ENCODE measurements at regions not wholly inside any gene's neighbourhood (a gene's known extent, or its start where the extent isn't known, plus 50 kb on each side); places are given as distances from the start of the nearest gene placed in this dataset.
"Not testable (repeated sequence)": the region's sequence is repeated elsewhere in the genome, so short reads cannot be mapped to it uniquely, and the experiment has no call there.

- DNase-seq (ENCODE audit: extremely low read depth, low read depth, low spot score), result no peak
Measured at GRCh38 chr2:15750822-15751329, 159.2 kb downstream of the DDX1 start.

DNA sequence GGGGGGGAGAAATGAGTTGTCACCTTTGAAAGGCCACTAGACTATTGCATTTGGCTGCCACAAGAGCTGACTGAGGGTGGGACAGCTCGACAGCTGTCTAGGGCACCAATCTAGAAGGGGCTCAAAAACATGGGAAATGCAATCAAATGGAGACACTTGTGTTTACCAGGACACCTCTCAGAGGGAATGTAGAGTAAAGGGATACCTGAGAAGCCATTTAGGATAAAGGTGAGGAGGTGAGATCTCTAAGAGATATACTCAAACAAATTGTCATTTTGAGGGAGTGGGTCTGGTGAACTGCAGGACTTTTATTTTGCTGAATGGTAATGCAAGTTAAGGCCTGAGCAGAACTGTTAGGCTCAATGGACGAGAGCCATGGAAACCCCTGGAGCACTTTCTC lies 159.8 kb downstream of the DDX1 start:
- no peak for DNase-seq (ENCODE audit: extremely low read depth, low read depth, low spot score)

DNA sequence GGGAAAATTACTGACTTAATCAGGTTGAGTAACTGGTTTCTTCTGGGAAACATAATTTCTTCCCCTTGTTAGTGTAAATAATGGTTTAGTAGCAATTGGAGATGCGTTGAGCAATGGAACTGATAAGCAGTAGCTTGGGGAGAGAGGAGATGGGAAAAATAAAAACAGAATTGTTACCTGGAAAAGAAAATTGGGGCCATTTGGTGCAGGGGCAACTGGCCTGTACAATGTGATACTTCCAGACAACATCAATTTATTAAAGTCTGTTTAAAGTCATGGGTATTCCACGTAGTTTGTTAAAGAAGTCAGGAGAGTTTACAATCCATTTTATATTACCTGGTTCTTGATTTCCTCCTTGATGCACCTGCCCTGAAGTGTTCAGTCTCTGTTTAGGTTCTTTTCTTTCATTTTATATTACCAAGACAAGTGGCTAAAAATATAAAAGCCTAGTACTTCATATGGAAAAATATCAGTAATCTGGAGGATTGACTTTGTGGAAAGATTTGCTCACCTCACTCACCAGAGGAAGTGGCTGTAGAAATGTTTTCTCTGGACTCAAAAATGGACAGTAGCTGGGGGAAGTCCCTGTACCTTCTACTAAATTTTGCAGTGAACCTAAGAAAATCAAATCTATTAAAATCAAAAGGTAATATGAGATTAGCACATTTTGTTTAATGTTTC lies 161.0 kb downstream of the DDX1 start:
- DNase-seq (ENCODE audit: extremely low read depth, low read depth, low spot score), result no peak

DNA sequence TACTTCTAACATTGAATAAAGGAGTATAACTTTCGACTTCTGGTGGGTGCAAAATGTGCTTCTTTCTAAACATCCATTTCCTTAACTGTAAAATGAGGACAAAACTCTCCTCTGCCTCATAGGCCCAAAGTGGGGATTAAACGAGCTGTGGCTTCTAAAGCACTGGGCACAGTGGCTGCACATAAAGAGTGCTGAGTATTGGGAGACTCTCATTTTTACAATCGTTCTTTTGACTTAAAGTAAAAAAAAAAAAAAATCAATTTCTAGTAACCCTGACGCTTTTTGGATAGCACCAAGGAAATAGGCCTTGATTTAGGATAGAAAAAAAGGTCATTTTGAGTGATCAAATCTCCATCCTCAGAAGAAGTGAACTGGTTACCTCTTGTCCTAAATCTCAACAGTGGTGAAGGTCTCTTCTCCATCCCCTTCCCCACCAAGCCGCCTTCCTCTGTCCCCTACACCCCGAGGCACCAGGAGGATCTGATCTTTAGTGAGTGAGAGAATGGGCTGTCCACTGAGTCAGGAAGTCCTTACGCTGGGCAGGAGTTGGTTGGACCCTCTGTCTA lies 161.6 kb downstream of the DDX1 start:
- DNase-seq (ENCODE audit: extremely low read depth, low read depth, low spot score), result no peak

DNA sequence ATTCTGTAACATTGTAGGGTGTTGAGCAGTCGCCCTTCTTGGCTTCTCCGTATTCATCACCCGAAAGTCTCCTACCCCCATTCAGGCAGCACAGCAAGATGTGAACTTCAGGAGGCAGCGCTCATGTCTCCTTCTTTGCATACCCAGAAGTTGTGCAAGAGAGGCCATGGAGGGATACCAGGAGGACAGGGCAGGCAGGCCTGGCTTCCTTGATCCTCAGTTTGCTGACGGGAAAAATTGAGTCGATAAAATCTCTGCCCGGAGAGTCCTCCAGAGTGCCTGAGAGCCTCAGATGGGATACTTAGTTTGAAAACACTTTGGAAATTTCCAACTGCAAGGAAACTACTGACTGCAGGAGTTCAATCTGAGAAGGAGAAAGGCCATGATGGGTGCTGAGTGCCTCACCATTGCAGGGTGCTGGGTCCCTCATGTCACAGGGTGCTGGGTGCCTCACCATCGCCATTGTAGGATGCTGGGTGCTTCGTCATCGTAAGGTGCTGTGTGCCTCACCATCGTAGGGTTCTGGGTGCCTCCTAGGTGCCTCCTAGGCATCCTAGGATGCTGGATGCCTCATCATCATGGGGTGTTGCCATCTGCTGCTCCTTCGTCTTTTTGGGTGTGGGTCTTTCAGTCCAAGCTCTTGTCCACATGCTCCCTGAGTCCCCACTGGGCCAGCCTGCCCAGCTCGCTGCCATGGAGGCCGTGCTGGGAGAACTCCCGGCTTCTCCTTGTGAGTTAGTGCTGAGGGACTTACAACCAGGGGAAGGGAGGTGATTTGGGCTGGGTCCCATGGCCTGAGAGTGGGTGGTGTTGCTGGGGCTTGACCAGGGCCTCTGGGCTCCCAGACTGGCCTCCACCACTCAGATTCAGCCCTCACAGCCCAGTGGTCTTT lies 162.4 kb downstream of the DDX1 start:
- no peak for DNase-seq (ENCODE audit: extremely low read depth, low read depth, low spot score)

DNA sequence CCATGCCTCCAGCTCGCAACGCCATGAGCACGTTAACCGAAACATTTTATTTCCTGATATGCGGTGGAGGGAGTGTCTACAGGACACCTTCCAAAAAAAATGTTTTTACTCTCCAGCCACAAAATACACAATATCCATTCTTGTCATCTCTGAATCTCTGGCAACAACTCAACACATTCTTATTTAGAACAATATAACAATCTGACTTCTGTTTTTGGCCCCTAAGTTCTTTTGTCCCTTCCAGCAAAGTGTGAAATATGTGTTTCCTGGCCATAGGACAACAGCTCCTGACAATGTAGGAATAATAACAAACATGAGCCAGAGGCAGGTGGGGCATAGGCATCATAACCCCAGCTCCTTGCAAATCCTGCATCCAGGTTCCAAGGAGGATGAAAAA lies 163.0 kb downstream of the DDX1 start:
- no peak for DNase-seq (ENCODE audit: extremely low read depth, low read depth, low spot score)

DNA sequence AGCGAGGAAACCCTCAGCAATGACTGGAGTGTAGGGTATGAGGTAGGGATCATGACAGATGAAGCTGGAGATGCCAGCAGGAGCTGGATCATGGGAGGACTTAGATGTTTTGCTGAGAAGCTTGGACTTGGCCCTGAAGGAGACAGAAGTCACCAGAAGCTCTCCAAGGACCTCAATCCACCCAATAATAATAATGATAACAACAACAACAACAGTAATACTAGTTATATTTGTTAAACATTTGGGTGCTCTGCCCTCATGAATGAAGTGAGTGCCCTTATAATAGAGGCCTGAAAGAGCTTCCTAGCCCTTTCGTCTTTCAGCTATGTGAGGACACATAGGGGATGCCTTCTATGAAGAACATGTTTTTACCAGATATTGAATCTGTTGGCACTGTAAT lies 163.9 kb downstream of the DDX1 start:
- DNase-seq (ENCODE audit: extremely low read depth, low read depth, low spot score), result no peak

DNA sequence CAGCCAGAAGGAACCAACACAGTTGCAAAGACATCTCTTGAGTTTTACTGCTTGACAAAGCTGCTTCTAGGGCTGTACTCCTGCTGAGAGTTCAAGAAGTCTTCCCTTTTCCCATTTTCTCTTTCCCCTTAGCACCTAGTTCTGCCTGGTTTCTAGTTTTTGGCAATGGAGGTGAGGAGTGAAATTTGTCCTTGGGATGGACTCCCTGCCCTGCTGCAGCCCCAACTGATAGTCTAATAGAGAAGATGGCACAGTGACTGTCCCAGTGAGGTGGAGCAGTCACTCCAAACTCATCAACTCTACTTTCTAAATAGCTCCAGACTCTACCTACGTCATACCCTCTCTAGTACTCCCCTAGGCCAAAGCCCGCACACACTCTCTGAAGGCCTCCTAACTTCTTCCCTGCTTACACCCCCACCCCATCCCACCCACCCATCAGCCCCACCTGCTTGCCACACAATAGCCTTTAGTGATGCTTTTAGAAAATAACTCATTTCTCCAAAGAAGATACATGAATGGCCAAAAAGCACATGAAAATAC lies 164.4 kb downstream of the DDX1 start:
- no peak for DNase-seq (ENCODE audit: extremely low read depth, low read depth, low spot score)

DNA sequence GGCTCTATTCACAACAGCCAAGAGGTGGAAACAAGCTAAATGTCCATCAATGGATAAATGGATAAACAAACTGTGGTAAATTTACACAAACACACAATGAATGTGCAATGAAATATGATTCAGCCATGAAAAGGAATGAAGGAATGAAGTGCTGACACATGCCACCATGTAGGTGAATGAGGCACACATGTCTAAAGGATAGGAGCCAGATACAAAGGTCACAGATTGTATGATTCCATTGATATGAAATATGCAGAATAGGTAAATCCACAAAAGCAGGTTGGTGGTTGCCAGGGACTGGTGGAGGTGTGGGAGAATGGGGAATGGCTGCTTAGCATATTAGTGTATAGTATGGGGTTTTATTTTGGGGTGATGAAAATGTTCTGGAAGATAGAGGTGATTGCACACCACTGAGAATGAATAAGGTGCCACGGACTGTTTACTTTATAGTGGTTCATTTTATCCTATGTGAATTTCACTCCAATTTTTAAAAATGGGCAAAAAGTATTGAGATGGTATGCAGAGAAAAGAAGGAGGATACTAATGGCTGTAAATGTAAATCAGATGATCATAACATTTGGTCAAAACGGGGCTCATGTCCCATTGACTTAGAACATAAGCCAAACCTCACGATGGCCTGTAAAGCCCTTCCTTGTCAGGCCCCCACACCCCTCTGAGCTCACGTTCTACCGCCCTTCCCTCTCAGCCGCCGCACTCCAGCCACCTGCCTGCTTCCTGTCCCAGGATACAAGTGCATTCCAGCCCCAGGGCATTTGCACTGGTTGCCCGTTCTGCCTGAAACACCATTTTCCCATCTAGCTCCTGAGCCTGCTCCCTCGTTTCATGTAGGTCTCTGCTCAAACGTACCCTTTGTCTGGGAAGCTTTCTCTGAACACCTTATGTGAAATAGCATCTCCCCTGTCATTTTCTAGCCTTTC lies 165.5 kb downstream of the DDX1 start:
- DNase-seq (ENCODE audit: extremely low read depth, low read depth, low spot score), result no peak

DNA sequence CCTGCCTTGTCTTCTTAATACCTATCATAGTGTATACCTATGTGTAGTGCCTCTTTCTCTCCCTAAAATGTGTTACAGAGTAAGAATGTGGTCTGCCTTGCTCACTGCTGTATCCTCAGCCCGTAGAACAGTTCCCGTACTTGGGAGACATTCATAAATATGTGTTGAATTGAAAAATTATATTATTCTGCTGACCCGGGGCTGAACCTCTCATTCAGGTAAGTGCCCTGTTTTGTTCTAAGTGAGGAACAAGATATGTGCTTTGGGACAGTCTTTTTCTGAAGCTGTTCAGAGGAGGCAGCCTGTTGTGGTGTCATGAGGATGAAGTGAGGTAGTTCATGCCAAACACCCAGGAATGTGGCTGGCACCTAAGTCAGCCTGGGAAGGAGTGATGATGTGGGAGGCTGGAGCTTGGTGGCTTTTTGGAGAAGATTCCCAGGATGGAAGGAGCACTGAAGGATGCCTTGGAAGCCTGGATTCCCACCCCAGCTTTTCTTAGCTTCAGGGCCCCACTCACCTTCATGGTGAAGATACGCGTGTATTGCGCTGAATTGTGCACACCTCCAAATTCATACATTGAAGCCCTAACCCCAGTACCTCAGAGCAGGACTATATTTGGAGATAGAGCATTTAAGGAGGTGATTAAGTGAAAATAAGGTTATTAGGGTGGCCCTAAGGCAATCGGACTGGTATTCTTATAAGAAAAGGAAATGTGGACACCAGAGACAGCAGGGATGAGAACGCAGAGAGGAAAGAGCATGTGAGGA lies 166.3 kb downstream of the DDX1 start:
- DNase-seq (ENCODE audit: extremely low read depth, low read depth, low spot score), result no peak

DNA sequence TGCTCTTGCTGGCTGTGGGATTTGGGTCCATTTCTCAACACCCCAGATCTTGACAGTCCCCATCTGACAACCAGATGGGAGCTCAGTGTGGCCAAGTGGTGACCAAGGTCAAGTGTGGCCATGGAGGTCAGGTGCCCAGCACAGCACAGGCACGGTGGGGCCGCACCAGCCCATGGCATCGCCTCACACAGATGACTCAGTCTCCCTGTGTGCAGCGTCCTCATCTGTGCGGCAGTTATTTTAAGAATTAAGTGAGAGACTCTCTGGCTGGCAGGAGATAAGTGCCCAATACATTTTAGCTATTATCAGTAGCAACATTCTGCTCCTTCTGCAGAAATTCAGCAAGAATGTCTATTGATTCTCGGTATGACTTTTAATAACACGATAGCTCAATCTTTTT lies 167.2 kb downstream of the DDX1 start:
- no peak for DNase-seq (ENCODE audit: extremely low read depth, low read depth, low spot score)

DNA sequence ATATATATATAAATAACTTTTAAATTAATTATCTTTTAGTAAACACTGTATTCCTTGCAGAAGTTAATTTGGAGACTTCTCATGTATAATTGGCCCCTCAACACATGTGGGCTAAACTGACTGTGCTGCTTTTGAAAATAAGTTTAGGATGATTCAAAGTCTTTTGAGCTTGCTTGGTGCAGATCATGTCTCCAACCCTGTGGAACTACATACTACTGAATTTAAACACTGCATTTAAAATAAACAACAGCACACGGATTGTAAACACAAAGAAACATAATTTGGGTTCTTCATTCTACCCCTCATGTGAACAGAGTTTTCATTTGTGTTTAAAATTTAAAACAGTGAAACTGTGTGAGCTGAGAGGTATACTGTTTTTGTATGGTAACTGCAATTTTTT lies 167.7 kb downstream of the DDX1 start:
- DNase-seq (ENCODE audit: extremely low read depth, low read depth, low spot score), result no peak

- DNase-seq (ENCODE audit: extremely low read depth, low read depth, low spot score), result not testable (repeated sequence)
Measured at GRCh38 chr2:15759791-15760190, 168.1 kb downstream of the DDX1 start.

DNA sequence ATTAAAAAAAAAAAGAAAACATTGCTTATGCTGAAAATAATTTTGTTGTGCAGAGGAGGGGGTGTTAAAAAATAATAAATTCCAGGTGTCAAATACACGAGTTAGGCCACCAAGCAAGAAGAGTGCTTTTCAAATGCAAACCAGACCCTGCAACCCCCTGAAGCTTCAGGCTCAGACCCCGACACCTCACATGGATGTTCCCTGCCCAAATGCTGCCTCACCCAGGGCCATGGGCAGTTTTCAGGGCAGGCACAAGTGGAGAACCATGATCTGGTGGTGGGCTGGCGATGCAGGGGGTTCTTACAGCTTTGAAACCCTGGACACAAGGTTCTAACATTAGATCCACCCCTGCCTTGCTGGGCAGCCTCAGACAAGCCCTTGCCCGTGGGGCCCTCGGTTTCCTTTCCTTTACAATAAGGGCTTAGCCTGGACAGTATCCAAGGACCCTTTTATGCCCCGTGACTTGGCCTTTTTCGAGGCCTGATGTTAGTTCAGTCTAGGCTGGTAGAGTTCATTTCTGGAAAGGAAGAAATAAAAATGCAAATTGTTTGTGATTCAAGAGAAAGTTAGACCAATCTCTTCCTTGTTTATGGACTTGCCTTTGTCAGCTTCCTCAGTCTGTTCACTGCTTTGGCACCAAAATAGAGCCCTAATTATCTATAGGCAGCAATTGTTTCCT lies 168.7 kb downstream of the DDX1 start:
- DNase-seq (ENCODE audit: extremely low read depth, low read depth, low spot score), result no peak

DNA sequence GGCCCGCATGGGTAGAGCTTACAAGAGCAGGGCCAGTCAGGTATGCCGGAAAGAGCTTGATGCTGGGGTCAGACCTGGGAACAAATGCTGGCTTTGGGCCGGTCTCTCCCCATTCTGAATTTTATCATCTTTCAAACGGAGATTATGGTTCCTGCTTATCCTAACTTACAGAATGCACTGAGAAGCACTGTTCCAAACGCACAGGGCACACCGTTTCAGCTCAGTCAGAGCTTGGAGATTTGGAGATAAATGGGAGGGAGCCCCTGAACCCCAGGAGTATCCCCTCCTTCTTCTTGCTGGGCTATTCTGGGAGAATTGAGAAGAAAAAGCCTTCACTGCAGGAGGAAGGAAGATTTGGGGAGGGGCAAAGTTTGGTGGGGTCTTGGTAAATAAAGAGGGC lies 169.4 kb downstream of the DDX1 start:
- DNase-seq (ENCODE audit: extremely low read depth, low read depth, low spot score), result no peak

- no peak for DNase-seq (ENCODE audit: extremely low read depth, low read depth, low spot score)
Measured at GRCh38 chr2:15761910-15762309, 170.2 kb downstream of the DDX1 start.

DNA sequence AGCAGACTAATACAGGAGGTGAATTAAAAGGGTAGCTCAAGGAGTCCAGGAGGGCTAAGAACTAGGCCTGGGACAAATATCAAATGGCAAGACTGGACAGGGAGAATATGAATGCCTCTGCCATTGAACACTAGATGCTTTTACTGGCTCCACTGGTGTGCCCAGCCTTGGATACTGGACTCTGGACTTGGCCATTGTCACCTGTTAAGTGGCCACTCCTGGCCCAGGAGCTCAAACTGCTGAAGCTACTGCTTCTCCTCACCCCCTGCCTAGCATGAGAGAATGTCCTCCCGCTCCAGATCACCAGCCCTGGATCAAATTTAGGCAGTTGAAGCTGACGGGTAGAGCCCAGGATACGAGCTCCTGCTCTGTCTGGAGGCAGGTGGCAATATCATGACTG lies 170.8 kb downstream of the DDX1 start:
- no peak for DNase-seq (ENCODE audit: extremely low read depth, low read depth, low spot score)

- DNase-seq (ENCODE audit: extremely low read depth, low read depth, low spot score), result no peak
Measured at GRCh38 chr2:15763106-15763821, 171.6 kb downstream of the DDX1 start.
